OCI-LY7 (cell line): ENCODE measurements at regions not wholly inside any gene's neighbourhood (a gene's known extent, or its start where the extent isn't known, plus 50 kb on each side); places are given as distances from the start of the nearest gene placed in this dataset.

ENCODE experiments used
- EZH2phosphoT487 ChIP-seq: fragments of 200-600 bp; sonication (generic); IDR thresholded peaks from 2 replicates; pipeline ENCODE4 v1.6.1; 2018; ENCODE audit warnings: low read depth, borderline replicate concordance, mild to moderate bottlenecking, mixed run types, antibody characterized with exemption, low read length, moderate library complexity, mixed read lengths
- TF ChIP-seq, protein P1 (sequence below): fragments of 200-600 bp; sonication (generic); conservative IDR thresholded peaks from 2 replicates; pipeline ENCODE4 v1.5.1; 2014; ENCODE audit warnings: mild to moderate bottlenecking, antibody characterized with exemption, low read length, moderate library complexity, mixed read lengths

DNA sequence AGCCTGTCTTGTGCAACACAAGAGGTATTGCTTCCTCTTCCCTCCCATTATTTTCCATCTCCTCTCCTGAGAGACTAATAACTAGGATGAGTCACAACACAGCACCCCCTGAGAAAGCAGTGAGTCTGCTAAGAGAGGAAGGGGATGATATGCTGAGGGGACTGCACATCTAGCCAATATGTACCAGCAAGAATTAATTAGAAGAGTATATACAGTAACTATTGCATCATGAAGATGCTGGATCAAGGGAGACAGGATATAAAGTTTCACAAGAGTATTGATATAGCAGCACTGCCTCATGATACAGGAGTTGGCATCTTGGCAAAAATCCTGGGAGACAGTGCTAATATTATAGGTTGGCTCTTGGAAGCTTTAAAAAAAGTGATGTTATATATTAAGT, 289.9 kb upstream of the RBMS1 start:
- TF ChIP-seq, protein P1, sequence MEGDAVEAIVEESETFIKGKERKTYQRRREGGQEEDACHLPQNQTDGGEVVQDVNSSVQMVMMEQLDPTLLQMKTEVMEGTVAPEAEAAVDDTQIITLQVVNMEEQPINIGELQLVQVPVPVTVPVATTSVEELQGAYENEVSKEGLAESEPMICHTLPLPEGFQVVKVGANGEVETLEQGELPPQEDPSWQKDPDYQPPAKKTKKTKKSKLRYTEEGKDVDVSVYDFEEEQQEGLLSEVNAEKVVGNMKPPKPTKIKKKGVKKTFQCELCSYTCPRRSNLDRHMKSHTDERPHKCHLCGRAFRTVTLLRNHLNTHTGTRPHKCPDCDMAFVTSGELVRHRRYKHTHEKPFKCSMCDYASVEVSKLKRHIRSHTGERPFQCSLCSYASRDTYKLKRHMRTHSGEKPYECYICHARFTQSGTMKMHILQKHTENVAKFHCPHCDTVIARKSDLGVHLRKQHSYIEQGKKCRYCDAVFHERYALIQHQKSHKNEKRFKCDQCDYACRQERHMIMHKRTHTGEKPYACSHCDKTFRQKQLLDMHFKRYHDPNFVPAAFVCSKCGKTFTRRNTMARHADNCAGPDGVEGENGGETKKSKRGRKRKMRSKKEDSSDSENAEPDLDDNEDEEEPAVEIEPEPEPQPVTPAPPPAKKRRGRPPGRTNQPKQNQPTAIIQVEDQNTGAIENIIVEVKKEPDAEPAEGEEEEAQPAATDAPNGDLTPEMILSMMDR: no peak
- TF ChIP-seq EZH2phosphoT487: no peak
